ENCODE measurements at regions not wholly inside any gene's neighbourhood (a gene's known extent, or its start where the extent isn't known, plus 50 kb on each side); places are given as distances from the start of the nearest gene placed in this dataset.

DNA sequence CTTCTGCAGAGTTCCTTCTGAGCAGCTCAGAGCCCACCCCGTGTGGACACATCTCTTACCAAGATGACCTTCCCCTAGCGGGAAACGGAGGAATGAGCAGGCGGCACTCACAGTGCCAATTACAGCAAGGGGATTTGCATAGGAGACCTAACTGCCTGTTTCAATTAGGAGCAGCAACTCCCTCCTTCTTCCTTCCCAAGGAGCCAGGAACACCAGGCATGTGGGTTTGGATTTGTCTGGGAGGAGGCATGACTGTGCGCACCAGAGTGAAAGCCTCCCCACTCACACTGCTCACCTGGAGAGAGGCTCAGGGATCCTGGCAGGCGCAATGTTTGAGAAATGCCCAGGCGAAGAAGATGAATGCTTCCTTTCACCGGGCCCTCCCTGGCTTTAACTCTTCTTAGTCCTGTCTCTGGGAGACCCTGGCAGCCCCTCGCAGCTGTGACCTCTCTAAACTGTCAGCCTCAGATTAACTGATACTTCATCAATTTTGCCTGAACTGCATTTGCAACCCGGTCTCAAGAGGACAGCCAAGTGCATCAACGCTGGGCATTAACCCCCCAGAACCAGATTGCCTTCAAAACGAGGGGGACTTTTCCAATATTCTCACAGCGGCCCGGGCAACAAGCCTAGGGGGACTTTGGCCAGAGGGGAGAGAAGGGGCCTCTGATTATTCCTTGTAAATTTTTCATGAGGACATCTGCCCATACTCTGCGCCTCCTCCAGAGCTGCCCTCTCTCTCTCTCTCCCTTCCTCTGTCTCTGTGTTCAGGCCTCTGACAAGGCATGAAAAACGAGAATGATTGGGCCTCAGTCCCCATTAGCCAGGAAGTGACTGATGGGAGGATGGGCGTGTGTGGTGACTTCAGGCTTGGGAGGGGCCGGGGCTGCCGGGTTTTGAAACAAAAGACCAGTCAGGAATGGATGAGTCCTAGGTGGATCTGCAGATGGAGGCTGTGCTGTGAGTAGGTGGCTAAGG, 93.8 kb downstream of the CMPK2 start:
- TF ChIP-seq, protein P1, sequence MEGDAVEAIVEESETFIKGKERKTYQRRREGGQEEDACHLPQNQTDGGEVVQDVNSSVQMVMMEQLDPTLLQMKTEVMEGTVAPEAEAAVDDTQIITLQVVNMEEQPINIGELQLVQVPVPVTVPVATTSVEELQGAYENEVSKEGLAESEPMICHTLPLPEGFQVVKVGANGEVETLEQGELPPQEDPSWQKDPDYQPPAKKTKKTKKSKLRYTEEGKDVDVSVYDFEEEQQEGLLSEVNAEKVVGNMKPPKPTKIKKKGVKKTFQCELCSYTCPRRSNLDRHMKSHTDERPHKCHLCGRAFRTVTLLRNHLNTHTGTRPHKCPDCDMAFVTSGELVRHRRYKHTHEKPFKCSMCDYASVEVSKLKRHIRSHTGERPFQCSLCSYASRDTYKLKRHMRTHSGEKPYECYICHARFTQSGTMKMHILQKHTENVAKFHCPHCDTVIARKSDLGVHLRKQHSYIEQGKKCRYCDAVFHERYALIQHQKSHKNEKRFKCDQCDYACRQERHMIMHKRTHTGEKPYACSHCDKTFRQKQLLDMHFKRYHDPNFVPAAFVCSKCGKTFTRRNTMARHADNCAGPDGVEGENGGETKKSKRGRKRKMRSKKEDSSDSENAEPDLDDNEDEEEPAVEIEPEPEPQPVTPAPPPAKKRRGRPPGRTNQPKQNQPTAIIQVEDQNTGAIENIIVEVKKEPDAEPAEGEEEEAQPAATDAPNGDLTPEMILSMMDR (conservative IDR thresholded peaks at IDR 0.05; ENCODE audit: low read depth, low read length): no peak
- no peak for TF ChIP-seq EZH2 (IDR thresholded peaks at IDR 0.05; ENCODE audit: low read length, unreplicated experiment)
- no peak for TF ChIP-seq EZH2phosphoT487 (IDR thresholded peaks at IDR 0.05; ENCODE audit: borderline replicate concordance, low read length)
